Ovary (tissue), 7 donors: ENCODE measurements at regions not wholly inside any gene's neighbourhood (a gene's known extent, or its start where the extent isn't known, plus 50 kb on each side); places are given as distances from the start of the nearest gene placed in this dataset.

Experiments
- DNase-seq, 5 donors: peaks; one replicate each; pipeline ENCODE4 v3.0.0-alpha.2; 2019 to 2020
- H3K27ac ChIP-seq, 2 donors: fragments of 200-600 bp; one replicate each; pipeline versions ENCODE4 v1.5.1 to v1.8.0; 2019 to 2022
- H3K27me3 ChIP-seq: fragments of 200-600 bp; one replicate; pipeline ENCODE4 v1.8.0; 2022
- H3K36me3 ChIP-seq: fragments of 200-600 bp; sonication (generic); one replicate; pipeline ENCODE4 v1.5.1; 2019
- H3K4me1 ChIP-seq: one replicate; pipeline ENCODE4 v1.8.1; 2013; ENCODE audit warnings: mild to moderate bottlenecking, moderate library complexity; ENCODE audit not compliant: insufficient read depth
- H3K4me3 ChIP-seq: fragments of 200-600 bp; sonication (generic); one replicate; pipeline ENCODE4 v1.5.1; 2017
- H3K9me3 ChIP-seq, 2 donors: fragments of 200-600 bp in 1 of 2; sonication (generic) in 1 of 2; one replicate each; pipeline versions ENCODE4 v1.5.1 to v1.8.1; 2013 to 2019; ENCODE audit warnings: mild to moderate bottlenecking in 1 of 2, moderate library complexity in 1 of 2
- EP300 ChIP-seq: sonication (generic); formaldehyde crosslinking; IDR thresholded peaks from one replicate; pipeline ENCODE4 v1.6.1; 2017; ENCODE audit warnings: antibody characterized with exemption
- POLR2A ChIP-seq: fragments of 450-650 bp; IDR thresholded peaks from one replicate; pipeline ENCODE4 v1.6.1; 2017; ENCODE audit warnings: antibody characterized with exemption, mild to moderate bottlenecking, moderate library complexity
- WGBS, 3 donors: extraction: QIAGEN DNeasy Blood & Tissue Kit in 1 of 3; methylation state at CpG; one replicate each; pipeline versions ENCODE4 v1.1.5 to v1.1.7; 2013 to 2017; 5-methylcytosine and 5-hydroxymethylcytosine counted together
- intact Hi-C, 4 donors: fragments of 100-400 bp; cut with DNase I; formaldehyde crosslinking; loops; one replicate each; pipeline versions ENCODE4 v1.11.0 to v1.15.1; 2022 to 2023
- TF ChIP-seq, protein P1 (sequence below), 3 donors: fragments of 450-650 bp in 2 of 3; fragments of 200-600 bp in 1 of 3; IDR thresholded peaks; one replicate each; pipeline versions ENCODE4 v1.5.1 to v1.8.0; 2016 to 2022; ENCODE audit warnings: antibody characterized with exemption in 3 of 3, mild to moderate bottlenecking in 1 of 3
- donor health status: DM: no; HTN: no; CAD: no; lungs with moderate emphysema.
- donor health status: DM: no; HTN: no; CAD: no.
- donor health status: Bipolar disorder and iron deficiency.
- donor health status: DM: no; HTN: no; CAD: no.
- donor health status: DM: yes; HTN: yes; CAD: no.

DNA sequence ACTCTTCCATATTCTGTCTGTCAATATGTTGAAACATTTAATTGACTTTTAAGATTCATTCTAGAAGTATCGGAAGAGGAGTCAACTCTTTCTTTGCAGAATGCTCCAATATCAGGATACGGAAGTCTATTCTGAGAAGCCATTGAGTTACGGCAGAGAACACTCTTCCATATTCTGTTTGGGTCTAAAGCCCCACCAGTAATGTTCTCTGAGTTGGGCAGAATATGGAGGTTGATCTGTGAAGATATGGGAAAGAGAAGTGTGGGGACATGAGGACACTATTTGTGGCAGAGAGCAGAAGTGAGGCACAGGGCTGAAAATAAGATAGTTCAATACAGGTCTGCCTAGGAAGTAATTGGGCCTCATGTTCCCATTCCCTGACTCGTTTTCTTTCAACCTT lies 300.0 kb downstream of the DIRAS2 start:
- 79 to 90% (median 81%) methylated on average over 4 of the region's 4 CpGs for WGBS, 3 donors
- H3K4me3 ChIP-seq: no peak overlapping the region
- no peaks in the 10 kb centered on the region for H3K9me3 ChIP-seq
- no peak for TF ChIP-seq EP300
- no peak for TF ChIP-seq POLR2A
- TF ChIP-seq, protein P1, sequence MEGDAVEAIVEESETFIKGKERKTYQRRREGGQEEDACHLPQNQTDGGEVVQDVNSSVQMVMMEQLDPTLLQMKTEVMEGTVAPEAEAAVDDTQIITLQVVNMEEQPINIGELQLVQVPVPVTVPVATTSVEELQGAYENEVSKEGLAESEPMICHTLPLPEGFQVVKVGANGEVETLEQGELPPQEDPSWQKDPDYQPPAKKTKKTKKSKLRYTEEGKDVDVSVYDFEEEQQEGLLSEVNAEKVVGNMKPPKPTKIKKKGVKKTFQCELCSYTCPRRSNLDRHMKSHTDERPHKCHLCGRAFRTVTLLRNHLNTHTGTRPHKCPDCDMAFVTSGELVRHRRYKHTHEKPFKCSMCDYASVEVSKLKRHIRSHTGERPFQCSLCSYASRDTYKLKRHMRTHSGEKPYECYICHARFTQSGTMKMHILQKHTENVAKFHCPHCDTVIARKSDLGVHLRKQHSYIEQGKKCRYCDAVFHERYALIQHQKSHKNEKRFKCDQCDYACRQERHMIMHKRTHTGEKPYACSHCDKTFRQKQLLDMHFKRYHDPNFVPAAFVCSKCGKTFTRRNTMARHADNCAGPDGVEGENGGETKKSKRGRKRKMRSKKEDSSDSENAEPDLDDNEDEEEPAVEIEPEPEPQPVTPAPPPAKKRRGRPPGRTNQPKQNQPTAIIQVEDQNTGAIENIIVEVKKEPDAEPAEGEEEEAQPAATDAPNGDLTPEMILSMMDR (IDR thresholded peaks at IDR 0.05): no peak
- H3K27me3 ChIP-seq: no peaks in the 10 kb centered on the region
- no peak for DNase-seq
- H3K27ac ChIP-seq: no peak overlapping the region
- H3K36me3 ChIP-seq: no peaks in the 10 kb centered on the region
- intact Hi-C loops: no loop called here
- H3K4me1 ChIP-seq: no peaks in the 10 kb centered on the region

DNA sequence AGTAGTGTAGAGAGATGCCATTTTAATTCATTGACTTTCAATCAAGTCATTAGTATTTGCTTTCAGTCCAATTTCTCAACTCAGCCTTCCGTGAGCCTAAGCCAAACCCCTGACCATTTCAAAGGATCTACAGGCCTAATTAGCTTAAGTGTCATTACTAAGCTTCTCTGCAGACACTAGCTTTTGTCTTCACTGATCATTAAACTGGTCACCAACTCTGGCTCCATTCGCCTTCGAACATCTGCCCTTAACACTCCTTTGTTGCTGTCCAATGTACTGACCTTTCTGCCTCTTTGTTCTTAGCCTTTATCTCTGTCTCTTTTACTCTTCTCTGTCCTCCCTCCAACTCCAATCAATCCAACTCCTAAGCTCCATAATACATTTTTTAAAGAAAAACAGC lies 299.3 kb downstream of the DIRAS2 start:
- Histone ChIP-seq H3K4me1 (no peaks in the 10 kb centered on the region), H3K27me3 (no peaks in the 10 kb centered on the region), H3K27ac (no peak overlapping the region), H3K4me3 (no peak overlapping the region), H3K36me3 (no peaks in the 10 kb centered on the region), H3K9me3 (no peaks in the 10 kb centered on the region)
- no peak for DNase-seq
- 59 to 67% (median 61%) methylated on average over 3 of the region's 3 CpGs for WGBS, 3 donors
- TF ChIP-seq, protein P1 (IDR thresholded peaks at IDR 0.05): no peak
- TF ChIP-seq POLR2A: no peak
- no peak for TF ChIP-seq EP300
- intact Hi-C loops: no loop called here

DNA sequence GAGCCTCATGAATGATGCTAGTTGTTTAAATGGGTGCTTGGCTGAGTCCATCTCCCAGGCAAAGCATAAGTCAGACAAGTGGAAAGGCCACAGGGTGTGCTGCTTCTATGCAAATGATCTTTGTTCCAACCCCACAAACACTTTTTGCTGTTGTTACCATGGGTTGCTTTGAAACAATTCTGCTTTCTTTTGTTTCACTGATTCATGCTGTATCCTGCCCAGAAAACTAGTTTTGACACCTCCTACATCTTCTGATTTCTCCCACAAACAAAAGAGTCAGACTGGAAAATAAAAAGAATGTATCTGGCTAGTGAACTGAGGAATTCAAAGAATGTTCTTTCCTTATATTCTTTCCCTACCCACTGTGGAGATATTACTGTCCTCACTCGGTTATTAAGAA lies 298.6 kb downstream of the DIRAS2 start:
- DNase-seq: no peak
- H3K27ac ChIP-seq: no peak overlapping the region
- H3K27me3 ChIP-seq: no peaks in the 10 kb centered on the region
- no peaks in the 10 kb centered on the region for H3K9me3 ChIP-seq
- H3K4me3 ChIP-seq: no peak overlapping the region
- H3K4me1 ChIP-seq: no peaks in the 10 kb centered on the region
- intact Hi-C loops: no loop called here
- 2 to 5% (median 4%) methylated on average over 1 of the region's 1 CpG for WGBS, 3 donors
- TF ChIP-seq EP300 (no peak), POLR2A (no peak)
- TF ChIP-seq, protein P1 (IDR thresholded peaks at IDR 0.05): no peak
- H3K36me3 ChIP-seq: no peaks in the 10 kb centered on the region

DNA sequence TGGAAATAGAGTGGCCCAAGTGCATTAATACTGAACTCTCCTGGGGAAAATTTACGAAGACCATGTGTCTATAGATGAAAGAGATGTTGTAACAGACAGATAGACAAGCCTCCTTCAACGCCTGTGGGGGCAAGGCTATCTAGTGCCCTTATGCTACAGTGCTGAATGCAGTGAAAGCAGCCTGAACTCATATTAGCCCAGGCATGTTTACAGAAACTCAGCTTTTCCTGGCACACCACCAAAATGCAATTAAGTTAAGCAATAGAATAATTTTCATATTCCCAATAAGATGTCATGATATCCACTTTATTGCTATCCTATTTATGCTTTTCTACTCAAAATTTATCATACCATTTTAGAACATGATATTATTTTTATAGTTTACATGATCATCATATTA lies 277.0 kb downstream of the DIRAS2 start:
- WGBS, 3 donors: 2 to 30% (median 16%) methylated on average over 2 of the region's 2 CpGs
- DNase-seq: no peak
- no peaks in the 10 kb centered on the region for H3K36me3 ChIP-seq
- no peak overlapping the region for H3K4me3 ChIP-seq
- no peaks in the 10 kb centered on the region for H3K9me3 ChIP-seq
- TF ChIP-seq EP300: no peak
- no peak for TF ChIP-seq POLR2A
- TF ChIP-seq, protein P1 (IDR thresholded peaks at IDR 0.05): no peak
- H3K27ac ChIP-seq: no peak overlapping the region
- intact Hi-C loops: no loop called here
- no peaks in the 10 kb centered on the region for H3K27me3 ChIP-seq
- H3K4me1 ChIP-seq: no peaks in the 10 kb centered on the region

DNA sequence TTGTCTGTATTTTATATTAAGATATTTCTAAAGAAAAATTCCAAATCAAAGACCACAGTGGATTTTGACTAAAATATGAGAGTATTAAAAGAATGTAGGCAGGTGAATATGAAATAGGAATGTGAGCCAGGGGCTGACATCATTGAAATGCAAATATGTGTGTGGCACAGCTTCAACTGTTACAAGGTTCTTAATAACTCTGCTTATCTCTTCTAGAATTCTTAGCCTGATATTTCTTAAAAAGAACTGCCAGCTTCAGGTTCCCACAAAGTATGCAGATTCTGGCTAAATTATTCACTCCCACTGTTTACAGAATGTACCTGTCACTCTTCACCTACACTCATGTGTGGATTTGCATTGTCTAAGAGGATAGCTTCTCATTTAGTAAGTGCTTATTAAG lies 274.4 kb downstream of the DIRAS2 start:
- Histone ChIP-seq H3K36me3 (no peaks in the 10 kb centered on the region), H3K4me1 (no peaks in the 10 kb centered on the region), H3K4me3 (no peak overlapping the region), H3K27me3 (no peaks in the 10 kb centered on the region), H3K27ac (no peak overlapping the region), H3K9me3 (no peaks in the 10 kb centered on the region)
- no peak for DNase-seq
- TF ChIP-seq EP300 (no peak), POLR2A (no peak)
- TF ChIP-seq, protein P1 (IDR thresholded peaks at IDR 0.05): no peak
- intact Hi-C loops: no loop called here
